A549 (cell line): ENCODE measurements at regions not wholly inside any gene's neighbourhood (a gene's known extent, or its start where the extent isn't known, plus 50 kb on each side); places are given as distances from the start of the nearest gene placed in this dataset.

Experiments used
- ATAC-seq, 2 experiments: fragments of 200-7000 bp in 1 of 2; fragments of >200 bp in 1 of 2; cut with Nextera tagmentation in 1 of 2; cut with Tn5 transposase in 1 of 2; 3 replicates each; pipeline versions ENCODE4 v1.8.0 to v1.9.1; 2018 to 2020; ENCODE audit warnings: mild to moderate bottlenecking in 1 of 2, moderate library complexity in 1 of 2
- CTCF ChIA-PET: fragments of 300-600 bp; sonication (Branson Sonifier 250); formaldehyde crosslinking; extraction: SDS; loops from one replicate; lab custom pipeline; 2021; ENCODE audit warnings: antibody characterized with exemption, inconsistent platforms; lab: Yijun Ruan, JAX
- POLR2A ChIA-PET: fragments of 350-600 bp; formaldehyde crosslinking; extraction: SDS; loops from one replicate; lab custom pipeline; 2021; ENCODE audit warnings: antibody characterized with exemption, inconsistent platforms; lab: Yijun Ruan, JAX
- DNase-seq, 2 experiments: peaks; one replicate each; pipeline versions ENCODE4 v3.0.0 to v3.0.0-alpha.2; 2011 to 2016; ENCODE audit warnings: low read depth in 1 of 2, low spot score in 1 of 2
- FAIRE-seq: peaks from 2 replicates; lab custom pipeline; 2011; peaks lifted over from hg19 to GRCh38; lab: Jason Lieb, UNC
- H3K27ac ChIP-seq, 2 experiments: fragments of >200 bp; sonication (Bioruptor Twin); formaldehyde crosslinking; 3 replicates each; pipeline ENCODE4 v1.5.1; 2016 to 2017
- H3K4me1 ChIP-seq: fragments of >200 bp; sonication (Bioruptor Twin); formaldehyde crosslinking; 3 replicates; pipeline ENCODE4 v1.6.1; 2016
- H3K4me2 ChIP-seq: fragments of >200 bp; sonication (Bioruptor Twin); formaldehyde crosslinking; 3 replicates; pipeline ENCODE4 v1.6.1; 2016
- H3K4me3 ChIP-seq: fragments of >200 bp; sonication (Bioruptor Twin); formaldehyde crosslinking; 3 replicates; pipeline ENCODE4 v1.5.1; 2016
- H3K9me3 ChIP-seq: fragments of >200 bp; sonication (Bioruptor Twin); formaldehyde crosslinking; 3 replicates; pipeline ENCODE4 v1.6.1; 2016
- CBX2 ChIP-seq: fragments of 200-600 bp; sonication (generic); IDR thresholded peaks from 2 replicates; pipeline ENCODE4 v1.6.1; 2016; ENCODE audit warnings: low read depth, mild to moderate bottlenecking, borderline replicate concordance
- CBX8 ChIP-seq: fragments of 200-600 bp; sonication (generic); IDR thresholded peaks from 2 replicates; pipeline ENCODE4 v1.6.1; 2016
- CEBPB ChIP-seq, 2 experiments: fragments of >200 bp in 1 of 2; sonication (Bioruptor Twin) in 1 of 2; formaldehyde crosslinking in 1 of 2; IDR thresholded peaks; 2 replicates each; pipeline ENCODE4 v1.6.1; 2012 to 2016
- CHD2 ChIP-seq: fragments of 150-350 bp; IDR thresholded peaks from 2 replicates; pipeline ENCODE4 v1.6.1; 2014; ENCODE audit warnings: low read length; ENCODE audit not compliant: partially characterized antibody
- FOSB ChIP-seq: fragments of 250-450 bp; sonication (Bioruptor Pico); IDR thresholded peaks from 2 replicates; pipeline ENCODE4 v1.5.0; 2020; ENCODE audit warnings: mild to moderate bottlenecking, moderate library complexity
- FOXS1 ChIP-seq: fragments of 250-450 bp; sonication (Bioruptor Pico); IDR thresholded peaks from 2 replicates; pipeline ENCODE4 v1.5.0; 2020; ENCODE audit warnings: mild to moderate bottlenecking, moderate library complexity
- HOXA7 ChIP-seq: fragments of 250-450 bp; sonication (Bioruptor Pico); IDR thresholded peaks from 2 replicates; pipeline ENCODE4 v1.5.0; 2020; ENCODE audit warnings: mild to moderate bottlenecking, moderate library complexity
- JUN ChIP-seq, 2 experiments: fragments of >200 bp; sonication (Bioruptor Twin); formaldehyde crosslinking; IDR thresholded peaks; 2 replicates in 1 of 2; 3 replicates in 1 of 2; pipeline ENCODE4 v1.6.1; 2016 to 2017
- NFE2L2 ChIP-seq: fragments of 150-350 bp; conservative IDR thresholded peaks from 2 replicates; pipeline ENCODE4 v1.6.1; 2014; ENCODE audit warnings: low read length
- NPAS2 ChIP-seq: fragments of 250-450 bp; sonication (Bioruptor Pico); IDR thresholded peaks from 2 replicates; pipeline ENCODE4 v1.8.0; 2022; ENCODE audit warnings: mild to moderate bottlenecking, moderate library complexity, borderline replicate concordance
- POLR2A ChIP-seq: IDR thresholded peaks from 2 replicates; pipeline ENCODE4 v1.6.1; 2012; ENCODE audit warnings: mild to moderate bottlenecking, low read length
- RARB ChIP-seq: fragments of 250-450 bp; sonication (Bioruptor Pico); IDR thresholded peaks from 2 replicates; pipeline ENCODE4 v1.8.0; 2021; ENCODE audit warnings: mild to moderate bottlenecking, moderate library complexity
- RCOR1 ChIP-seq: fragments of 150-350 bp; IDR thresholded peaks from 2 replicates; pipeline ENCODE4 v1.6.1; 2014; ENCODE audit warnings: antibody characterized with exemption, low read length, low read depth
- REST ChIP-seq: fragments of 200-600 bp; sonication (generic); IDR thresholded peaks from 2 replicates; pipeline ENCODE4 v1.6.1; 2016; ENCODE audit warnings: antibody characterized with exemption, mild to moderate bottlenecking, moderate library complexity
- RFX5 ChIP-seq: fragments of 450-650 bp; IDR thresholded peaks from 2 replicates; pipeline ENCODE4 v1.7.1; 2014; ENCODE audit warnings: antibody characterized with exemption, mild to moderate bottlenecking, moderate library complexity
- RNF2 ChIP-seq: fragments of 200-600 bp; sonication (generic); IDR thresholded peaks from 2 replicates; pipeline ENCODE4 v1.6.1; 2016; ENCODE audit warnings: low read depth, mild to moderate bottlenecking, antibody characterized with exemption, moderate library complexity, borderline replicate concordance
- ZC3H11A ChIP-seq: fragments of 450-650 bp; IDR thresholded peaks from 2 replicates; pipeline ENCODE4 v1.6.1; 2014; ENCODE audit warnings: antibody characterized with exemption, mild to moderate bottlenecking
- WGBS: methylation state at CpG from one replicate; pipeline ENCODE4 v1.1.6; 2017; ENCODE audit errors: missing lambda C conversion rate; 5-methylcytosine and 5-hydroxymethylcytosine counted together

GRCh38 chr6:45791211-45792168 is 224.2 kb downstream of the CLIC5 start:
- CTCF ChIA-PET = no interaction called here

GRCh38 chr6:45789238-45789637 is 226.4 kb downstream of the CLIC5 start:
- CTCF ChIA-PET = interaction anchor here (0.6 kb wide), 1 partner anchor 386 kb away, joined by 3 read pairs; no protein-coding TSS in a partner anchor

More at GRCh38 chr6:45791211-45792168, 224.2 kb downstream of the CLIC5 start:
- FAIRE-seq (no peak), DNase-seq (no peak), ATAC-seq (no peak)
- POLR2A ChIA-PET = no interaction called here
- WGBS = 12% methylated on average over 4 of the region's 4 CpGs
- no peak overlapping the region for H3K4me2 ChIP-seq
- no peak overlapping the region for H3K27ac ChIP-seq
- TF ChIP-seq CBX8 = no peak
- TF ChIP-seq RCOR1 = no peak
- TF ChIP-seq FOXS1 (CRISPR knock-in tag) = no peak
- no peak for TF ChIP-seq POLR2A
- TF ChIP-seq RFX5 = no peak
- TF ChIP-seq FOSB (CRISPR knock-in tag) = no peak
- no peak for TF ChIP-seq REST
- no peak for TF ChIP-seq CEBPB (IDR thresholded peaks at IDR 0.05)
- TF ChIP-seq NFE2L2 = no peak
- no peak for TF ChIP-seq NPAS2
- TF ChIP-seq CBX2 = no peak
- no peak for TF ChIP-seq RARB (CRISPR knock-in tag)
- H3K9me3 ChIP-seq = no peaks in the 10 kb centered on the region
- no peak overlapping the region for H3K4me3 ChIP-seq
- H3K4me1 ChIP-seq = no peaks in the 10 kb centered on the region

More at GRCh38 chr6:45789238-45789637, 226.4 kb downstream of the CLIC5 start:
- H3K4me2 ChIP-seq = no peak overlapping the region
- ATAC-seq (no peak), DNase-seq (no peak), FAIRE-seq (no peak)
- H3K4me1 ChIP-seq = no peaks in the 10 kb centered on the region
- POLR2A ChIA-PET = no interaction called here
- H3K9me3 ChIP-seq = no peaks in the 10 kb centered on the region
- H3K27ac ChIP-seq = no peak overlapping the region
- no peak overlapping the region for H3K4me3 ChIP-seq
- no peak for TF ChIP-seq RNF2
- no peak for TF ChIP-seq HOXA7 (CRISPR knock-in tag)
- TF ChIP-seq FOXS1 (CRISPR knock-in tag) = no peak
- TF ChIP-seq REST = no peak
- no peak for TF ChIP-seq JUN (IDR thresholded peaks at IDR 0.05)
- TF ChIP-seq ZC3H11A = no peak
- TF ChIP-seq RFX5 = no peak
- no peak for TF ChIP-seq CHD2
- no peak for TF ChIP-seq NPAS2
- TF ChIP-seq, all 56 proteins: peak for 0
